GM19463 (cell line): ENCODE measurements at regions not wholly inside any gene's neighbourhood (a gene's known extent, or its start where the extent isn't known, plus 50 kb on each side); places are given as distances from the start of the nearest gene placed in this dataset.
A peak's percentile ranks its signal among the peaks of the same experiment; 100 is the strongest.

Source experiments
- ATAC-seq: cut with Tn5 transposase; IDR thresholded peaks from one replicate; pipeline ENCODE4 v1.9.1; 2021; ENCODE audit warnings: mild to moderate bottlenecking, moderate library complexity; ENCODE audit not compliant: unreplicated experiment

DNA sequence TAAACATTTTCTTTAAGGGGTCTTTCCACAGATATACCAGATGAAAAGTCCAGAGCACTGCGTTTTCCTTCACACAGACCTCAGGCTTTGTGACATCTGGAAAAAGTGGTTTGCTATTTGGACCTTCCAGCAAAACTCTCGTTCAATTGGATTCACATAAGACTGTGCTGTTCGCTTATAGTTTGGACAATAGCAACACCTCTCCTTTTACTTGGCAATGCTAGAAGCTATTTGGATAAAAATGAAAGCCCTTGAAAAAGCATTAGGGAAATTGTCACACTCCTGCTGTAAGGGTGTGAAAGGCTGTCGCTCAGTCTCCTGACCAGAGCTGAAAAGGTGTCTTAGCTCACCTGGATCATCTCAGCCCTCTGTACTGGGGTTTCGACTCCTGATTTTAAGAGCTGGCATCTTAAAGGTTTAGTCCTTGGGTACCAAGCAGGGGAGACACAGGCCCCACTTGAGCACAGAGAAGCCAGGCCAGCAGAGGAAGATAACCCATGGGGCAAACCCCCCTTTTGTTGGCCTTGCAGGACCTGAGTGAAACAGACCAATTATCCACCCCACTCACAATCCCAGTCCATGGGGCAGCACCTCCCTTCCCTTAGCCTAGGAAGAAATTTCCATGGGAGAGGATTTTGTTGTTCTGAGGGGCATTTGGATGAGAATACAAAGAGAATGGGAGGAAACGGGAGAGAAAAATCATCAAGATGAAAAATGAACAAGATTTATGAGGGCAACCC is 257.6 kb downstream of the DLEU7 start:
- ATAC-seq, result no peak

DNA sequence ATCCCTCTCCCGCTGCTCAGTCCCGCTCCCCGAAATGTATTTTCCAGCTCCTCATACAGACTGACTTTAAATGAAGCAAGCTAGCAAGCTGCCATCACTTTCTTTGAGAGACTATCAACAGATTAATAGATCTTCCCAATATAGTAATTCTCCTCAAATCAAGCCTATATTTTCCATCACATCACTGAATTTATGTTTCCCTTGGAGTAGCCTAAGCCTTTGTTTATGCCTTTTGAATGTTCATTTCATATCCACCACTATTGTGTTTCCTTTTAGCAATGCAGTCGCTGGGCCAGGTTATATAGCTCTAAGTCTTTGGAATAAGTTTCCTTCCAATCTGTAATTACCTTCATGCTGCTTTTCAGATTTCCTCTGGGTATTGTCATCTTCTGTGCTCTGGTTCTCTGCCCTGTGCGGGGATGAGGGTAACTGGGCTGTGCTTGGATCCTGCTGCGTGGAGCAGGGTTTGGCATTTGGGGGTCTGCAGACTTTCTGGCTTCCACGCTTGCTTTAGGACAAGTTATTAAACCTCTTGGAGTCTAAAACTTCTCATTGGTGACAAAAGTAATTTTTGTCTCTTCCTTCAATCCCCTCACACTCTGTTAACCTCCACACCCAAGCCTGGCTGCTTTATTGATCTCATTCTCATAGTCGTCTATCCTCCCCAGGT is 256.9 kb downstream of the DLEU7 start:
- no peak for ATAC-seq

DNA sequence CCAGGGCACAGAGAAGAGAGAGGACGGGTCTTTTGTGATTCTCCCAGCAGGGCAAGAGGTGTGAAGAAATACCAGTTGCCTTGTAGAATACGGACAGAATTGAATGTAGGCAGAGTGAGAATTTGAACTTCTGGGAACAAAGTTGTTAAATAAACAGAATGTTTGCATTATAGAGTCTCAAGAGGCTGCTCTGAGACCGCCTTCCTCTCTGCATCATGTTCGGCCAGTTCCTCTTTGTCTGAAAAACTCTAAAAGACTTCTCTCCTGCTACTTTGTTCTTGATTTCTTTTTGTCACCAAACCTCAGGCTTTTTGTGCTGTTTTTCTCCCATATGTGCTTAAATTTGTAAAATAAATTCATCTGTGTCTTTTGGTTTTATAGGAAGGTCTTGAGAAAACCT is 256.4 kb downstream of the DLEU7 start:
- no peak for ATAC-seq

DNA sequence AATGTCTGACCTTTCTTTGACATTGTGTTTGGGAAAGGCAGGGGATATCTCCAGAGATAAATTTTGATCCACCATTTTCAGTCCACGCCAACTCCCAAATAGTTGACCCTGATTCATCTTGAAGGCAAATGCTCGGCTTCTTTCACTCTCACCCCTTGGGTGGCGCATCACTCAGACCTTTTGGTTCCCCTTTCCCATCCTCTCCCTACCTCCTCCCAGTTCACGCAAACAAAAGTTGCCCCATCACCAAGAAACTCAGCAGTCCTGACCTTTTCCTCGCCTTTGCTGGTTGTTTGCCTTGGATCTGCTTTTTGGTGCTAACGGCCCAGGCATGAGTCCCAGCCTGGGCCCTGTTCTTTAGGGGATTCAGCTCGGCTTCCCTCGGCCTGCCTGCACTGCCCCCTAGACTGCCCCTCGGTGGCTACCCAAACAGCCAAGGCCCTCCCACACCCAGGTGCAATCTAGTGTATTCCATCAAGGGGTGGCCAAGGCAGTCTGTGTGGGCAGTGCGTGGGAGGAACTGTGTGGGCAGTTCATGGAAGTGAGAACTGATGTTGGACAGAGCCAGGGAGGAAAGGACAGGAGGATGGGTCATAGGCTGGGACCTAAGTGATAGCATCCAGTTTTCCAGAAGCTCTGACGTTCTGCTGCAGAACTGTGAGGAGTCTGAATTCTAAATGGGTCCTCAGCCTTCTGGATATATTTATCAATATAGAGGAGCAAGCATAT is 255.7 kb downstream of the DLEU7 start:
- no peak for ATAC-seq

DNA sequence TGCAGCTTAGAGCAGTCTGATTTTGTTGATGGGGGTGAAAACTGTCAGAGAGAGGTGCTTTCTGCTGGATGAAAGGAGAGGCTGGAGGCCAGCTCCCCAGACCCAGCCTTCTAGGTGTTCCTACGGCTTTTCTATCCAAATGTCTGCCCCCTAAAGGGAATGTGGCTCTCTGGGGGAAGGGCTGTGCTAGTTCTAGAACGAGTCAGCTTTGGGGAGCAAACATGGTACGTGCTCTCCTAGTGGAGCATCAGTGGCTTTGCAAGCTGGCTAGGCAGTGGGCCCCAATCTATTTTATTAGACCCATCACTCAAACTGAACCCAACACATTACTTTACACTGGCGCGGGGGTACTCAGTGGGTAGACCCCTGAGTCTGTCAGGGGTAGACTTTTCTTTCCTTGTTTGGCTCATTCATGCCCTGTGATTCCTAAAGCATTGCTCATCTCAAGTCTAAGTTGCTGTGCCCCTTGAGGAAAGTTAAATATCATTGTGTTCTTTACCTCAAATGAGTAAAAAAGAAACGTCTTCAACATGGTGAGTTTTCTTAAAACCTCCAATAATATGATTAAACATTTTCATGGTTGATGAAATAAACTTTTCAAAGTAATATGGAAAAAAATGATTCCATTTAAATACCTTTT is 254.9 kb downstream of the DLEU7 start:
- ATAC-seq, result no peak

DNA sequence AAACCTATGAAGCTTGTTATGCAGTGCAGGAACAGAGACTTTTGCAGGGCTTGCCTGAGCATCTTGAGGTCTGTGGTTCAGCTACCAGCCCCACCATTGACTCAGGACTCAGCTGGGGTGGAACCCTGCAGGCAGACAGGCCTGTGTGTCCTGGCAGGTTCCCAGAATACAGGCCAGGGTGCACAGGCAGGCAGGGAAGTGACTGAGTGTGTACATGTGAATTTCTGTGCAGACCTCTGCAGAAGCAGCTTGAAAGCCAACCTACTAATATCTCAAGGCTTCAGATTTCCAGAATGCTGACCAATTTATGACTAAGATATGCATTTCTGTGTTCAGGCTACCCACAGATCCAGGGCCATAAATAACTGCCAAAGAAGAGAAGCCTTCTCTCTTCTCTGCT is 254.4 kb downstream of the DLEU7 start:
- no peak for ATAC-seq

DNA sequence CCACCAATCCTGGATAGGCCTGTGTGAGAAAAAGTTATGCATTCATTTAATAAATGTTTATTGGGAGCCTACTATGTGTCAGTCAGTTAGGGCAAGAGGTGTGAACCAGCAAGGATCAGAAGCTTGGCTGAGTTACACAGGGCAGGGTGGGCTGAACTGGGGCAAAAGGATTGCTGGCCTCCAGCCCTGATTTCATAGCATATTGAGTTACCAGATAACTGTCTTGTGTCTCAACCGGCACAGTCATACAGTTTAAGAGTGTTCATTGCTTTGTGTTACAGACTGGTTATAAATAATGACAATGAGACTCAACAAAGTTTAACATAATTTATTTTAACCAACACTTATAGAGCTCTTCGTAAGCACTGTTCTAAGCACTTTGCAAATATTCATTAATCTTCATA is 253.8 kb downstream of the DLEU7 start:
- ATAC-seq, result no peak

DNA sequence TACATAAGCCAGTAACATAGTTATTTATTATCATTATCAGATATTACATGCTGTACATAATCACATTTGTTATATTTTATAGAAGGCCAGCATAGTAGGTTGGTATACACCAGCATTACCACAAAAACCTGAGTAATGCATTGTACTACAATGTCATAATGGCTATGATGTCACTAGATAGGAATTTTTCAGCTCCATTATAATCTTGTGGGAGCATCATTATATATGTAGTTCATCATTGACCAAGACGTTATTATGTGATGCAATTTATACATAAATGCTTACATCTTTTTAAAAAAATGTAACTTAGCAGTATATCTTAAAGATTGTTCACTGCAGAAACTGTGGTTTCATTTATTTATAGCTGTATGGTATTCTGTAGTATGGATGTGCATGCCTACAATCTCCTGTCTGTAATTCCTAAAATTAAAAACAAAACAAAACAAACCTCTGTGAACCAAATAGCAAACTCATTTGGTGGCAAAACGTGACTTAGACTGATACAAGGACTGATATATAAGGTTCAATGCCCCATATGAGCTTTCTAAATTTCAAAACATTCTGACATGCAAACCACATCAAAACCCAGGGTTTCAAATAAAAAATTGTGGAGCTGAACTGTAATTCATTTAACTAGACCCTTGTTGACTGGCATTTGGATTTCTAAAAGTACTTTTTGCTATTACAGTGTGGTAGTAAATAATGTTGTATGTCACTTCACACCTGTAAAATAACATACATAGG is 250.9 kb downstream of the DLEU7 start:
- ATAC-seq, result no peak

DNA sequence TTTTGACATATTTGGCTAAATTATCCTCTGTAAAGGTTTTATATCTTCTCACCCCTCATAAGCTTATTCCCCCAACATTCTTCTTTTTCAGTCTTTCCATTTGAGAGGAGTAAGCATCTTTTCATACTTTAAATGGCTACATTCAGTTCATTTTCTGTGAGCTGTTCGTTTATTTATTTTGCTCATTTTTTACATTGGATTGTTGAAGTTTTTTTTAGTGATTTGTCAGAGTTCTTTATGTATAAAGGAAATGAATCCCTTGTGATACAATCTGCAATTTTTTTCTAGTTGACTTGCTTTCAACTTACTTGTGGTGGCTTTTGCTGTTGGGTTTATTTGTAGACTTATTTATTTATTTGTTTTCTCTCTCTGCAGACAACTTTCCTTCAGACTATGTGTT is 250.3 kb downstream of the DLEU7 start:
- no peak for ATAC-seq

DNA sequence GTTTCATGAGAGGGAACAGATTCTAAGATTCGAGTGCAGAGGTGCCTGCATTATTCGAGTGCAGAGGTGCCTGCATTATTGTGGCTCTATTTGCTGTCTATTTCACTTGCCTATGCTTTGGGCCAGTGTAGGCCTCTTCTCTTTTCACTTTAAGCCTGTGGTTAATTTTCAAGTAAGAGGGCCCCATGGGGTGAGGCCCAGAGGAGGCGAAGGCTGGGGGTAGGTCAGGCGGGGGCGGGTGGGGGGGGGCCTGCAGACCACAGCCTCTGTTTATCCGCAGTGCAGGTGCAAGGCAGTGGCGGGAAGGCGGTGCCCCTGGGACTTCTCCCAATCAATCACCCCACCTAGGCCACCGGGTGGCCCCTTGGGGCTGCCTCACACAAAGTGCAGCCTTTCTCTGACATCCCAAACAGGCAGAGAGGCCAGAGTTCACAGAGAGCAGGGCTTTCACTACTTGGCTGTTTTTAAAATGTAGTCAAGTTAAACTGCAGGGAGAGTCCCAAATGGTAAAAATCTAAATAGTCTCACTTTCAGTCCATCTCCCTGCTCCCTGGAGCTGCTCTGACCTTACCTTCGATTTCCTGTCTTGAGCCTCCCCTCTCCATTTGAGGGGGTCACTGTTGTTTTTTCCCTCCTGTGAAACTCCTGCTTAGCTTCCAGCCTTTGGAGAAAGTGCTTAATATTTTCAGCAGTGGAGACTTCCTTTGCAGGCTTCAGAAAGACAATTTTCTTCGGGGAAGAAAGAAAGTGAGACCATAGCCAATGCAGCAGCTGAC is 249.0 kb downstream of the DLEU7 start:
- ATAC-seq, result peak; percentile 86

DNA sequence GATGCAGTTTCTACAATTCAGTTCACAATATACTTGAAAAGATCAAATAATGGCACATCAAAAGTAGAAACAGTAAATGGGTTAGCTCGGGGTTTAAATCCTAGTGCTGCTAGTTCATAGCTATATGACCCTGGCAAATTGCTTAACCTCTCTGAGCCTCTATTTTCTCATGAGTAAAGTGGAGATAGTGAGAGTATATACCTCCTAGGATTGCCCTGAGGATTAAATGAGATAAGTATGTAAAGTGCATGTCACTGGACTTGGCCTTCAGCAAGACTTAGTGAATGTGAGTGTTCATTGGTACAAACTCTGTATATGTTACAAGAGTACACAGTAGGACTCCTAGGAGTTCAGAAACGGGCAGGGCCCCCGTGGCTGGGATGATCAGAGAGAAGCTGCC is 248.3 kb downstream of the DLEU7 start:
- ATAC-seq, result no peak

DNA sequence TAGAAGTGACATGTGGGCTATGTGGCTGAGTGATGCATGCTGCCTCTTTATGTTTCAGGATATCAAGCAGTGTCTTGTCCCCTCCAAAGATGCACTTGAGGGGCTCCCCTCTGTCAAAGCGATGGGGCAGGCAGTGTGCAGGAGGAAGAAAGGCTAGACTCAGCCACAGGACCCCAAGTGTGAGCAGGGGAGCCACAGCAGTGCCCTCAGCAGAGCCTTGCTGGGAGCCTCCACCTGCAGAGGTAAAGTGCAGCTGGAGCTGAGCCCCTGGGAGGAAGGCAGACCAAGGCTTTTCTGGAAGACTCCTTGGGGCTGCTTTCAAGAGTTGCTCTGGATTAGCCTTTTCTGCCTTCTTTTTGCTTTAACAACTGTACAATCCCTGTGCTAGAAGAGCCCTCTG is 247.3 kb downstream of the DLEU7 start:
- ATAC-seq, result no peak

DNA sequence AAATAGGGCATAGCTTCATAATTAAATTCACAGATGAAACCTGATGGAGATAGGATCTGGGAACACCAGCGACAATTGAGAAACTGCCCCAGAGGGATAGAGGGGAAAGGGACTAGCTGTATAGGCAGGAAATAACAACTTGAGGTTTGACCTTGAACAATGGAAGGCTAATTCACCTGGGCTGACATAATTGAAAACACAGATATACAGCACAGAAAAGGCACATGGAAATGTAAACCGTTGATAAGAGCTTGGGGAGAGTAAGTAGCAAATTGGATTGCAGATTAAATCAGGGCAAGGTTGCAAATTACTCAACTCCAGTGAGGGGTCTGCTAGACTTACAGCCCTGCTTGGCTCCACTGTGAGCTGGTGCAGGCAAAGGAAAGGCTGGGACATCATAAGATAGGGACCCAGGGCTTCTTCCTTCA is 246.7 kb downstream of the DLEU7 start:
- no peak for ATAC-seq

DNA sequence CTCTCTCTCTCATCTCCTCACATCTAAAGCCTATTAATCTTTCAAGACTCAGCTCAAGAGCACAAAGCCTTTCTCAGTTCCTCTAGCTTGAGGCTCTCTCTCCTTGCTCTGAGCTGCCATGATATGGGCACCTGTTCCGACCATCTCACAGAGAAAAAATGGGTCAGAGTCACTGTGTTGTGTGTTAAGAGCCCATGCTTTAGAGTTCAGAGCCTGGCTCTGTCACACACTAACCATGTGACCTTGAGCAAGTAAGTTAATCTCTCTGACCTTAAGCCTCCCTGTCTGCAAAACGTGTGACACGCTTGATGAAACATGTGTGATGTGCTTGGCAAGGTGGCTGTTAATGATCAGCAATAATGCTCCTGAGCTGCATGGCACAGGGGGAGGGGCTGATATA is 245.2 kb downstream of the DLEU7 start:
- ATAC-seq, result peak; percentile 37

DNA sequence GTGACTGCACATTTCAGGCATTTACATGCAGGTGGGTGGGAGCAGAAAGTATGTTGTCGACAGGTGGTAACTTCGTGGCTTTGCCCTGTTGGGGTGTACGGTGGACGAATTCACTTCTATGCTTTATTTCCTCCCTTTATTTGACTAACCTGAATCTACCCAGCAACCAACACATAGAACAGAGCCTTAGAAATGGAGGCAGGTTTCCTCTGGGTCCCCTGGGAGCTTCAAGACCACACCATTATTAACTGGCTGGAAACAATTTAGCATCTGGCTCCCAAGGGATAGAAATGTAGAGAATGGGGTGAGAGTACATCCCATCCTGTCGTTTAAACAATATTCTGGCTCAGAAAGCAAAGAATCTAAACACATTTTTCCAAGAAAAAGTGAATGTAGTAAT is 244.4 kb downstream of the DLEU7 start:
- no peak for ATAC-seq

DNA sequence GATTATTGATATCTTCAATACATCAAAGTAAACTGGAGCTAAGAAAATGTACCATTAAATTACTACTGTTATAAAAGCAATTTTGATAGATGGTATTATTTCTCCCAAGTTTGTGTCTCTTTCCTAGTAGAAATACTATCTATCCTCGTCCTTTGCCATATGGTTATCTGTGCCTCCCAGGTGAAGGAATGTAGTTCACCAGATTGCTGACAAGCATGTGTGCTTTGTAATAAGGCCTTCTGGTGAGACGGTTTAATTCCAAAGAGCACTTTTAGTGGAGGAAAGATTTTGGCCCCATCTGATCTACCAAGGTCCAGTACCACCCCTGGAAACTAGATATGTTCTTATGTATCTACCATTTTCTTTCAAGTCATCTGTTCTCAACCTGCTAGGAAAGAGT is 243.6 kb downstream of the DLEU7 start:
- ATAC-seq, result no peak

DNA sequence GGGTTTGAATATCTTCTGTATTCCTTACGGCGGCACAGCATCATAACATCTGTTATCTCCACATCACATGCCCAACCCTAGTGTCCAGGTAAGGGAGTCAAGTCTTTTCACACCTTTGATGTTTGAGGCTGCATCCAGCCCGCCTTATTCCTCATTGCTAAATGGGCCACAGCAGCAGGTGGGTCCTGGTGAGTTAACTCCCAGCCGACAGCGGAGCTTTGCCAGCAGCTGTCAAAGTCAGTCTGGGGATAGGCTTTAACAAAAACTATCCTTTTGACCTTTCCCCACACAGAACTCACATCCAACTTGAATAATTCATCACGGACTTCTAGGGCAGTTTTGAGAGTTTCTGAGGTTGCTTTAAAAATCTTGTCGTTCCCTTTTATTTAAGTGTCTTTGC is 235.1 kb downstream of the DLEU7 start:
- no peak for ATAC-seq

DNA sequence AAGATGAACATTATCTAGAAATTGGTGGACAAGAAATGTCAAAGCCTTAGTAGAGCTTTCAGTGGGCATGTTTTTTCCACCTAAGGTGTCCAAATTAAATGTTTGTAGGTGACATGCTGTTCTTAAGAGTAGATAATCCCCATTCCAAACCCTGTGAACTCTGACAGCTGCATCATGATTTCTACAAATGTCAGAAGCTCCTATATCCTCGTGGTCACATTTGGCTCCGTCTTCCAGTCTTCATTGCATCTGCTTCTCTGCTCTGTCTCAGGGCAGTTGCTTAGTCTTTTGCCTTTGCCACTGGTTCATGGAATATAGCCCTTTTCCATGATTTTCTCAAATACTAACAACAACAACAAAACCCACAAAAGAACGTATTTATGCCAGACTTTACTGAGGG is 234.5 kb downstream of the DLEU7 start:
- no peak for ATAC-seq

DNA sequence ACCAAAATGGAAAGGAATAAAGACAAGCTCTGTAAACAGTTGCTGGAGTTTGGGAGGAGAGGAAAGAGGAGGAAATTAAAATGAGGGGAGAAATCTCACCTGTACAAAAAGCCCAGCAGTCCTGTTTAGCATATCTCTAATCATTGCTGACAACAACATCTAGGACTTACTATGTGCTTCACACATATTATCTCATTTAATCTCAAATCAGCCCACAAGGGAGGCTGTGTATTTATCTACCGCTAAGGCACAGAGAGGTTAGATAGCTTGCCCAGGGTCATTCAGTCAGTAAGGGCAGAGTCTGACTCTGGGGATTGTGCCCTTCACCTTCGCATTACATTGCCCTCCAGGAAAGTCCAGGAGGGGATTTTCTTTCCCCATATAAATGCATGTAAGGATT is 233.3 kb downstream of the DLEU7 start:
- ATAC-seq, result no peak

DNA sequence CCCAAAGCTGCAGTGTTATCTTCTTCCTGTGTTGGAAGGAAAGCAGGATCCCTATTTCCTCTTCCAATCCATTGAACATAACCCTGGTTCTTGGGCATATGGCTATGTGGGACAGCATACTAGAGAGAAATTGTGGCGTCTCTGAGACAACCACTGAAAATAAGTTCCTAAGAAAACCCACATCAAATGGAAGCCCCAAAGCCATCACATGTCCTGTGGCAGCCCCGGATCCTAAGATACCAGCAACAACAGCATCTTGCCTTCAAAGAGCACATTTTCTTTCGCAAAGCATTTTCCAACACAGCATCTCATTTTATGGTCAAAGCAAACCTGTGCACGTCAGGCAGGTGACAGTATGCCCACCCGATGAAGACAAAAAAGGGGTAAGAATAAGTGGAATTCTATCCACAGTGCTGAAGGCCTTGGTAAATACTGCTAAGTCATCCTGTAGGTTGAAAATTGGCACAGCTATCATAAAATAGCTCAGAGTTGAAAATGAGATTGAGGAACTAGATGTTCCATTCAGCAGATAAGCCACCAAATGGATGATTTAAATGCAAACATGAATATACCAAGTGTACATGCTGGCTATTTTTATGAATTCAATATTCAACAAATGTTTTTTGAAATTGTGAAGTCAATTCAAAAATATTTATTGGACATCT is 232.2 kb downstream of the DLEU7 start:
- ATAC-seq, result no peak
